ENCODE measurements at regions not wholly inside any gene's neighbourhood (a gene's known extent, or its start where the extent isn't known, plus 50 kb on each side); places are given as distances from the start of the nearest gene placed in this dataset.

GRCh38 chr18:8945514-8945913 lies 157.0 kb upstream of the NDUFV2 start:
- DNase-seq = no peak

GRCh38 chr18:8946066-8946838 lies 156.2 kb upstream of the NDUFV2 start:
- no peak for DNase-seq

GRCh38 chr18:8947566-8947965 lies 154.9 kb upstream of the NDUFV2 start:
- DNase-seq = no peak

- no peak for DNase-seq
These were observed 154.5 kb upstream of the NDUFV2 start for GRCh38 chr18:8948011-8948410.

- DNase-seq = peak; percentile 51
These were observed 153.9 kb upstream of the NDUFV2 start for GRCh38 chr18:8948471-8949149.

GRCh38 chr18:8949206-8949605 lies 153.3 kb upstream of the NDUFV2 start:
- DNase-seq = peak; percentile 51

- no peak for DNase-seq
These were observed 151.0 kb upstream of the NDUFV2 start for GRCh38 chr18:8951491-8951890.

- DNase-seq = no peak
These were observed 150.3 kb upstream of the NDUFV2 start for GRCh38 chr18:8952174-8952573.

GRCh38 chr18:8952769-8953760 lies 149.4 kb upstream of the NDUFV2 start:
- DNase-seq = peak; percentile 44

- no peak for DNase-seq
These were observed 144.8 kb upstream of the NDUFV2 start for GRCh38 chr18:8957731-8958130.

GRCh38 chr18:8958660-8959059 lies 143.8 kb upstream of the NDUFV2 start:
- DNase-seq = no peak

- DNase-seq = no peak
These were observed 142.9 kb upstream of the NDUFV2 start for GRCh38 chr18:8959551-8960135.

GRCh38 chr18:8960740-8961657 lies 141.5 kb upstream of the NDUFV2 start:
- no peak for DNase-seq

GRCh38 chr18:8962192-8962779 lies 140.2 kb upstream of the NDUFV2 start:
- no peak for DNase-seq

GRCh38 chr18:8962855-8963635 lies 139.5 kb upstream of the NDUFV2 start:
- no peak for DNase-seq

GRCh38 chr18:8963876-8964275 lies 138.6 kb upstream of the NDUFV2 start:
- no peak for DNase-seq

GRCh38 chr18:8965398-8965797 lies 137.1 kb upstream of the NDUFV2 start:
- no peak for DNase-seq

GRCh38 chr18:8966821-8967220 lies 135.7 kb upstream of the NDUFV2 start:
- no peak for DNase-seq

GRCh38 chr18:8967573-8967972 lies 134.9 kb upstream of the NDUFV2 start:
- no peak for DNase-seq

- no peak for DNase-seq
These were observed 132.7 kb upstream of the NDUFV2 start for GRCh38 chr18:8969639-8970390.
